Epithelial cell of proximal tubule (primary cell): ENCODE measurements at regions not wholly inside any gene's neighbourhood (a gene's known extent, or its start where the extent isn't known, plus 50 kb on each side); places are given as distances from the start of the nearest gene placed in this dataset.

Experiments
- DNase-seq: peaks from one replicate; pipeline ENCODE4 v3.0.0-alpha.2; 2011; ENCODE audit warnings: low read depth
- H3K4me3 ChIP-seq: 2 replicates; pipeline ENCODE4 v1.5.1; 2011; ENCODE audit warnings: low read depth, mild to moderate bottlenecking, low read length
- TF ChIP-seq, protein P1 (sequence below): conservative IDR thresholded peaks from 2 replicates; pipeline ENCODE4 v1.5.1; 2012; ENCODE audit warnings: low read depth, mild to moderate bottlenecking, low read length

DNA sequence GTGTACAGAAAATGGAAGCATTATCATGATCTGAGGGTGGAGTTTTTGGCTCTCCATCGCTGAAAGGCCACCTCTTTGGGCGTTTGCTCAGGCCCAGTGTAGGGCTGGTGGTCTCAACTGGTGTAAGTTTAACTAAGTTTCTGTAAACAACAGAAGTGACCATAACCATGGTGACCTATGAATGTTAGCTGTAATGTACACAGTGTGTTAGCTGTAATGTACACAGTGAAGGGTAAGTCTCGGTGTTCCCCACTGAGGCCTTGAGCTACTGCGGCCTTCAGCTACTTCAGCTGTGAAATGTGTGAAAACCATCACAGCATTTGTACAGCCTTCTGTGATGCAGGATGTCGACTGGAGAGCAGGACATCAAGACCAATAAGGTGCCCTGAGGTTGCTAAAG is 185.2 kb downstream of the MYLK4 start:
- no peak overlapping the region for H3K4me3 ChIP-seq
- TF ChIP-seq, protein P1, sequence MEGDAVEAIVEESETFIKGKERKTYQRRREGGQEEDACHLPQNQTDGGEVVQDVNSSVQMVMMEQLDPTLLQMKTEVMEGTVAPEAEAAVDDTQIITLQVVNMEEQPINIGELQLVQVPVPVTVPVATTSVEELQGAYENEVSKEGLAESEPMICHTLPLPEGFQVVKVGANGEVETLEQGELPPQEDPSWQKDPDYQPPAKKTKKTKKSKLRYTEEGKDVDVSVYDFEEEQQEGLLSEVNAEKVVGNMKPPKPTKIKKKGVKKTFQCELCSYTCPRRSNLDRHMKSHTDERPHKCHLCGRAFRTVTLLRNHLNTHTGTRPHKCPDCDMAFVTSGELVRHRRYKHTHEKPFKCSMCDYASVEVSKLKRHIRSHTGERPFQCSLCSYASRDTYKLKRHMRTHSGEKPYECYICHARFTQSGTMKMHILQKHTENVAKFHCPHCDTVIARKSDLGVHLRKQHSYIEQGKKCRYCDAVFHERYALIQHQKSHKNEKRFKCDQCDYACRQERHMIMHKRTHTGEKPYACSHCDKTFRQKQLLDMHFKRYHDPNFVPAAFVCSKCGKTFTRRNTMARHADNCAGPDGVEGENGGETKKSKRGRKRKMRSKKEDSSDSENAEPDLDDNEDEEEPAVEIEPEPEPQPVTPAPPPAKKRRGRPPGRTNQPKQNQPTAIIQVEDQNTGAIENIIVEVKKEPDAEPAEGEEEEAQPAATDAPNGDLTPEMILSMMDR: no peak
- no peak for DNase-seq

DNA sequence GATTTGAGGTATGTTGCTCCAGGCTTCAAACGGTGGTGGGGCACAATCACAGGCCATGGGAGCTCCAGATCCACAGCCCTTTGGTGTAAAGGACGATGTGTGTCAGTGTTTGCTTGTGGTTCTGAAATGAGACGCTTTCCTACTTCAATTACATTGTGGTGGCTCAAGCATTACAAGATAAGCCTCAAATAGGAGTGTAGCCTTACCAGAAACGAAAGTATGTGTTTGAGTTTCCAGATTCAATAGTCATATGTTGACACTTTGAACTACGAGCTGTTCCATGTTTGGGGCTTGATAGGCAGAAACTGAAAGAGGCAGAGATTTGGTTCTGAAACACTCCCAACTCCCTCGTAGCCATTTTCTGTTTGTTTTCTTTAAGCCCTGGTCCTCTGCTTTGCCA is 187.1 kb downstream of the MYLK4 start:
- H3K4me3 ChIP-seq: no peak overlapping the region
- TF ChIP-seq, protein P1: no peak
- DNase-seq: no peak

DNA sequence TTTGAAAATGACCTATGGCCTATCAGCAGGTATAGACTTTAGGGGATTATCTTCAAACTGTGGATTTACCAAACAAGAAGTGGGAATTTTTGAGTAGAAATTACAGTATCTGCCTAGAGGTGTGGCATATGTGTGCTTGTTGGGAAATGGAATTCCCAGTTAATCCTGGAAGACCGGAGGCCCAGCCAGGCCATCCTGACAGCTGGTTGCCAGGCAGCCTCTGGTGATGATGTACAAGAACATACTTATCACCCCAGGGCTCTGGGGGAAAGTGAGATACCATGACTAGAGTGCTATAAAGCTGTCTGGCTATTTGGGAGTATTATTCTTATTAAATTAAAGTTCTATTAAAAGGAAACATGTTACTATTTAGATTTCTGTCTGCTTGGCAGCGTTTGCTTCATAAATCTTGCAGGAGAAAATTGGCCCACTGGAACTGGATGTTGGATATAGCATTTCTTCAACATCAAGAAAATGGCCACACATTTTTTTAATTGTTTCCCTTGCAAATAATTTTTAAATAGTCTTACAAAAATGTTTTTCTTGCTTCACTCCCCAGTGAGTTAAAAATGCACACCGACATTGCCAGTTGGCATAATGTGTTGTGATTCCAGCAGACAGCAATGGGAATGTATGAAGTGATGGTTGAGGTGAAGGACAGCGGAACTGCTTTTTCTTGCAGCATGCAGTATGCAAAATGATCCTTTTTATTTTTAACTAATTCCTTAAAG is 187.8 kb downstream of the MYLK4 start:
- no peak overlapping the region for H3K4me3 ChIP-seq
- TF ChIP-seq, protein P1: no peak
- no peak for DNase-seq

DNA sequence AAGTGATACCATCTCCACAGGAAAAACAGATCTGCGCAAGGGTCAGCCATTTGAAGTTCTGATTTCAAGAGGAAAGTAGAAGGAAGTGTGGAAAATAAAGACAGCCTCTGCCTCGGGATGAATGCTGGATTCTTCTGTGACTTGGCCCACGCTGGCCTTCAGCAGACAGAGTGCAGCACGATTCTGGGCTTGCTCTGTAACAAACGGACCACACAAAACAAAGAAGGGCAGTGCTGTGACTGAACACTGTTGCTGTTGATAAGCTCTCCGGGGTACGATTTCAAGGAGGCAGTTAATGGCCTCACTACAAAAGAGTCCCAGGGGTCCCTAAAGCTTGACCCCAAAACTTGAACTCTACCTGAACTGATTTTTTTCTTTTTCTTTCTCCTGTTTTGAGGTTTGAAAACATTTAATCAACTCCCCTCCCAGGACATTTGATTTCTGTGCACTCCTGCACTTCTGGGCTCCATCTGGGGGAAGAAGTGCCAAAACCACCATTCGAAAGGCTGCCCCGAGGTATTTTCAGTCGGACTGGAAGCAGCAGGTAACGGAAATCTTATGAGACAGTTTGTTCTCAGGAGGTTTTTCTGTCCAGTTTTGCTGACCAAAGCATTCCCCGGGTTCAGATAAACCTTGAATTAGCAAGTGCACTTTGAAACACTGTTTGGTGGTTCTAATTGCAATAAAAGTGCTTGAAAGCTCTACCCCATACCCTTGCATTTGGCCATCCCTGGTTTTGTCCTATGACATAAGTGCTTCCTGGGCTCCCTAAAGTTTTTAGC is 189.6 kb downstream of the MYLK4 start:
- TF ChIP-seq, protein P1: no peak
- H3K4me3 ChIP-seq: no peak overlapping the region
- no peak for DNase-seq

DNA sequence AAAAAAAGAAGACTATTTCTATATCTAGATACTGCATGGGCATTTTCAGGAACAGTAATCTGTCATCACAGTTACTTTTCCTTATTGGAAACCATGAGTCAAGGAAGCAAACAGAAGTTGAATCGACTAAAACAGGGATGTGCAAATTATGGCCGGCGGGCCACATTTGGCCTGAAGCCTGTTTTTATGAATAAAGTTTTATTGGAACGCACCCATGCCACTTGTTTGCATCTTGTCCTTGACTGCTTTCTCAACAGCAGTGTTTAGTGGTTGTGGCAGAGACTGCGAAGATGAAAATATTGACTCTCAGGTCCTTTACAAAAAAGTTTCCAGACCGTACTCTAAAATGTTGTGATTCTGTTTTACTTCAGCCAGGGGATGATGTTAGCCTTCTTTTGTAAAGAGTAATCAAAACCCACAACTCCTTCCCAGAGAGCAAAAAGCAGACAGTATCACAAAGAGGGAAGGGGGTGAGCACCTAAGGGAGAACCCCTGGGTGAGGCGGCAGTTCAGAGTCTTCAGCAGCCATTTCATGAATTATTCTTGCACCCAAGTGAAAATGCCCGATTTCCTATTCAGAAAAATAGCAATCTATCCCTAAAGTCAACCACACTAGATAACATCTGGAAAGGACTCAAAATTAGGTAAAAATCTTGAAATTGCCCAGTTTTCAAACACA is 190.4 kb downstream of the MYLK4 start:
- no peak overlapping the region for H3K4me3 ChIP-seq
- TF ChIP-seq, protein P1: no peak
- DNase-seq: no peak

DNA sequence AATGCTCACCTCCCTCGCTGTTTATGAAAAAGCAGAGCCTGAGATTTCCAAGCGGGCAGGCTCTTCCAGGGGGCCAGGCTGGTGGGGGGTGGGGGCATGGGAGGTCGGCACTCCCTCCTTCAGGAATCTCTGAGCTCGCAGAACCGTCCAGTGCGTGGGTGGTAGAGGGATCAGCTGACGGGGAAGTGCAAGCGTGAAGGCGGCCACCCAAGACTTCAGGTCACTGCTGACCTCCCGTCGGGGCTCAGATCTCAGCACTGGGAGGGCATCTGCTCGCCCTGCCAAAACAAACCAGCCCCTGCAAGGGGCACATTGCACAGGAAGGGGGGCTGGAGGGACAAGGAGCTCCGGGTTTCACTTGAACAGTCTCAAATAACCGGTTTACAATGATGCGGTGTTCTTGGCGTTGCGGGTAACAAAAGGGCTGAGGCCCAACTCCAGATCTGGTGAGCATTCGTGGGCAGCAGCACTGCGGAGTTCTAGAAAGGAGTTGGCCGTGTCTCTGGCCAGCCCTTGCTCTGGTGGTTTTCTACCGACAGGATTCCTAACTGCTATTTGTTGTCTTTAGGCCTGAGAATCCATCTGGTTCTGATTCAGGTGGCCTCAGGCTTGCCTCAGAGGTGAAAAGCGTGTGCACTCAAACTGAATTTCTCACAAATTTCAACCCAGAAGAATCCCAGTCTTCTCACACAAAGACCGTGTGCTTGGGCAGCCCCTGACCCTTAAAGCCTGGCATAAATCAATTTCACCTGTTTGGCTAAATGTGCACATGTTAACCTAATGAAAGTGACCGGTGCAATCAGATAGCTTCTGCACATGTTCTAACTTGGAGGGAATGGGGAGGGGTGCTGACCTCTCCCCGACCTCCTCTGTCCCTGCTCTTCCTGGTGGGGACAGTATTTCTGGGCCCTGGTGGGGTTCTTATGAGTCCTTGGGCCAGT is 191.6 kb downstream of the MYLK4 start:
- TF ChIP-seq, protein P1: no peak
- no peak overlapping the region for H3K4me3 ChIP-seq
- DNase-seq: no peak
